ENCODE measurements at regions not wholly inside any gene's neighbourhood (a gene's known extent, or its start where the extent isn't known, plus 50 kb on each side); places are given as distances from the start of the nearest gene placed in this dataset.

DNA sequence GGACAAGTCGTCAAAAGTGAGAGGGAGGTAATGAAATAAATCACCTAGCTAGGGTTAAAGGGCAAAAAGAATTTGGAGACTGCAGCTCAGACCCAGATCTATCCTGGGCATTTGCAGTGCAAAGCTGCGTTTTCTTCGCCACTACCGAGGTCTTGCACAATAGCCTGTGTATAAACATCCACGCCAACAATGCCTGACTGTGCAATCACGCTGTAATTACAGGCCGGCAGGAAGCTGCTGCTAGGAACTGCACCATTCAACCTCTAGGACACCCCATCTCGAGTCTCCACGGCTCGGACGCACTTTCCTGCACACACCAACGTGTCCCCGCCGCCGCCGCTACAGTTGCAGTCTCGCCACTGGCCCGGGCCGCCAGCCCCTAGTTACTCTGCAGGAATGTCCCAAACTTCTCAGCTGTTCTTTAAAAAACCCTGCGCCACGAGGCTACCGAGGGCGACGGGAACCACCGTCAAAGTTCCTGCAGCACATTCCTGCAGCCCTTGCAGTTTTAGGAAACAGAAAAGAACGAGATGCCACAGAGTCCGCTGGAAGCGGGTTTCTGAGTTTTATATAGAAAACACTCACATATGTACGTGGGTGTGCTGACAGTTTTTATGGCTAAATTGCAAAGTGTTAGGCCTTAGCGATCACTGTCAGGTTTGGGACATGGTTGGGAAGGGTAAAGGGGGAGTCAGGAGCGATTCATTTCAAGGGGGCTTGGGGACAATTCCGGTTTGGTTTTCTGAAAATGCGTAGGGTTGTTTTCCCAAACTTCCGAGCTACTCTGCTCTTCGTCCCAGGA lies 65.6 kb upstream of the PTGR2 start:
- intact Hi-C loops (cut with DNase I), result no loop called here
- 1 to 2% methylated on average over 35 of the region's 35 CpGs for WGBS, 2 donors
- no peak for TF ChIP-seq CTCF (IDR thresholded peaks at IDR 0.05)
- Histone ChIP-seq H3K27ac (peak overlapping the region; percentile 86 to 96 (median 93)), H3K4me3 (peak overlapping the region; percentile 59 to 70 (median 68)), H3K36me3 (no peaks in the 10 kb centered on the region), H3K4me1 (peaks cover 22 to 33% (median 32%) of the 10 kb centered on the region in 3 donors), H3K27me3 (no peaks in the 10 kb centered on the region), H3K9me3 (no peaks in the 10 kb centered on the region)
- FAIRE-seq (no peak), DNase-seq (peak; percentile 63 to 84 (median 72)), ATAC-seq (peak; percentile 64 to 79 (median 72))

DNA sequence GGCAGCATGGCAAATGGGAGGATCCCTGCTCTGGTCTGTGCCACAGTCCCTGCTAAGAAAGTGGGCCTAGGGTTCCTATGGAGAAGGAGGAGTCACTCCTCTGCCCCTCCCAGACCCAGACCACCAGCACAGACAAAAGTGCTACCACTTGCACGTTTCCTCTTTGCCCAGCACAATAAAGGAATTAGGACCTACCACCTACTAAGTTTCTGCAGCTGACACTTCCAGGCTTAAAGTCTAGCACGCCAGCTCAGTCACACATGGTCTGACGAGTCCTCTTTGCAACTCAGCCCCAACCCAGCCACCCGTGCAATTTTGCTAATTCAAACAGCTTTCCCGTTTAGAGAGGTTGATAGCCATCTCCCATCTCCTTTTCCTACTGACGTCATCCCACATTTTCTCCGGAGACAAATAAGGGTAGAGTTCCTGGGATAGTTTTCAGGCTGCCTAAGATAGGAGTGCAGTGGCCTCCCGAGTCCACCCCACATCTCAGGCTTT lies 66.2 kb upstream of the PTGR2 start:
- Histone ChIP-seq H3K36me3 (no peaks in the 10 kb centered on the region), H3K4me1 (peaks cover 22 to 33% (median 32%) of the 10 kb centered on the region in 3 donors), H3K4me3 (peak overlapping the region; percentile 59 to 70 (median 68)), H3K27me3 (no peaks in the 10 kb centered on the region), H3K9me3 (no peaks in the 10 kb centered on the region), H3K27ac (peak overlapping the region; percentile 86 to 96 (median 93))
- no peak for FAIRE-seq
- intact Hi-C loops (cut with DNase I), result no loop called here
- 13 to 16% methylated on average over 8 of the region's 8 CpGs for WGBS, 2 donors
- peak in 2 of 6 donors; percentile 39 to 57 for DNase-seq
- TF ChIP-seq CTCF (IDR thresholded peaks at IDR 0.05), result no peak
- ATAC-seq, result peak; percentile 0 to 22 (median 7)

DNA sequence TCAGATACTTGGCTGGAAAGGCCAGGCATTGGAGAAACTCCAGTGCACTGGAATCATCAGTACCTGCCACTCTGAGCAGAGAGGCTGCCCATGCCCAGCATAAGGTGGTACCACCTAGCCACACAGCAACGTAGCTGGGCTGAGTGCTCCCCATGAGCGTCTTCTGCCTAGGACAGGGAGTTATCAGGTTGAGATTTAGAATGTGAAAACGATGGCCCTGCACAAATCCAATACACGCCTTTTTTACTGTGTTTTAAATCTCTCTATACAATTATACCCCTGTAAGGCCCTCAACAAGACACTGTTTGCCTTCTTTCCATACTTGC lies 66.7 kb upstream of the PTGR2 start:
- Histone ChIP-seq H3K9me3 (no peaks in the 10 kb centered on the region), H3K4me1 (peaks cover 22 to 33% (median 32%) of the 10 kb centered on the region in 3 donors), H3K36me3 (no peaks in the 10 kb centered on the region), H3K27ac (peak overlapping the region; percentile 86 to 96 (median 93)), H3K27me3 (no peaks in the 10 kb centered on the region), H3K4me3 (peak overlapping the region in 2 of 4 donors; percentile 65 to 70)
- intact Hi-C loops (cut with DNase I), result no loop called here
- no peak for FAIRE-seq
- WGBS, 2 donors, result 25 to 36% methylated on average over 4 of the region's 4 CpGs
- peak in 2 of 6 donors; percentile 59 to 60 for DNase-seq
- no peak for TF ChIP-seq CTCF (IDR thresholded peaks at IDR 0.05)
- ATAC-seq, result no peak

GRCh38 chr14:73784181-73784987 lies 67.2 kb upstream of the PTGR2 start:
- no peak for TF ChIP-seq CTCF (IDR thresholded peaks at IDR 0.05)
- intact Hi-C loops (cut with DNase I), result no loop called here
- 36 to 40% methylated on average over 8 of the region's 8 CpGs for WGBS, 2 donors
- peak in 4 of 6 donors; percentile 49 to 73 (median 71) for DNase-seq
- H3K27me3 ChIP-seq, result no peaks in the 10 kb centered on the region
- H3K36me3 ChIP-seq, result no peaks in the 10 kb centered on the region
- H3K27ac ChIP-seq, result peak overlapping the region; percentile 86 to 96 (median 93)
- H3K9me3 ChIP-seq, result no peaks in the 10 kb centered on the region
- no peak overlapping the region for H3K4me3 ChIP-seq
- ATAC-seq, result peak; percentile 45 to 60 (median 56)
- no peak for FAIRE-seq
- peaks cover 22 to 33% (median 32%) of the 10 kb centered on the region in 3 donors for H3K4me1 ChIP-seq

Data from pancreas (tissue), 10 donors.